Sigmoid colon (tissue), 4 donors: ENCODE measurements at regions not wholly inside any gene's neighbourhood (a gene's known extent, or its start where the extent isn't known, plus 50 kb on each side); places are given as distances from the start of the nearest gene placed in this dataset.

Source experiments
- CTCF ChIP-seq, 4 experiments: fragments of 450-650 bp in 3 of 4; fragments of 200-600 bp in 1 of 4; IDR thresholded peaks; one replicate each; pipeline ENCODE4 v1.5.1; 2016 to 2019; ENCODE audit warnings: antibody characterized with exemption in 4 of 4, mild to moderate bottlenecking in 3 of 4, moderate library complexity in 2 of 4
- POLR2AphosphoS5 ChIP-seq, 4 donors: sonication (generic); formaldehyde crosslinking; IDR thresholded peaks; one replicate each; pipeline ENCODE4 v1.6.1; 2017; ENCODE audit warnings: antibody characterized with exemption in 4 of 4

GRCh38 chr16:17566656-17567450, 96.1 kb upstream of the XYLT1 start:
- no peak for TF ChIP-seq POLR2AphosphoS5 (IDR thresholded peaks at IDR 0.05)
- no peak for TF ChIP-seq CTCF (IDR thresholded peaks at IDR 0.05)
